Panc1 (cell line): ENCODE measurements at regions not wholly inside any gene's neighbourhood (a gene's known extent, or its start where the extent isn't known, plus 50 kb on each side); places are given as distances from the start of the nearest gene placed in this dataset.

ENCODE experiments used
- ATAC-seq: fragments of 200-7000 bp; cut with Tn5 transposase; 2 replicates; pipeline ENCODE4 v1.9.1; 2020; ENCODE audit warnings: mild to moderate bottlenecking, moderate library complexity
- BruUV-seq: library from RNA; stranded (reverse); fragments of 400-500 nt; replicated peaks from 2 replicates; lab custom pipeline; 2021; lab: Mats Ljungman, UMichigan
- CTCF ChIA-PET: fragments of 300-600 bp; sonication (Branson Sonifier 250); formaldehyde crosslinking; loops from one replicate; lab custom pipeline; 2022; ENCODE audit warnings: antibody characterized with exemption; lab: Charles Lee
- POLR2A ChIA-PET: fragments of 300-600 bp; sonication (Branson Sonifier 250); formaldehyde crosslinking; loops from one replicate; lab custom pipeline; 2022; ENCODE audit warnings: antibody characterized with exemption; lab: Charles Lee
- DNase-seq: peaks from one replicate; pipeline ENCODE4 v3.0.0-alpha.2; 2010; ENCODE audit warnings: low read depth, low spot score
- H3K27ac ChIP-seq: 2 replicates; pipeline ENCODE4 v1.5.1; 2011; ENCODE audit warnings: mild to moderate bottlenecking, low read length, inconsistent platforms
- H3K27me3 ChIP-seq: fragments of 200-500 bp; sonication (Bioruptor generic); 2 replicates; pipeline ENCODE4 v1.6.0; 2014; ENCODE audit warnings: low read length, inconsistent platforms; ENCODE audit not compliant: control insufficient read depth, insufficient read depth
- H3K36me3 ChIP-seq: fragments of 200-500 bp; sonication (Bioruptor generic); 2 replicates; pipeline ENCODE4 v1.5.1; 2014; ENCODE audit warnings: inconsistent platforms, mild to moderate bottlenecking, low read length, moderate library complexity; ENCODE audit not compliant: control insufficient read depth, insufficient read depth
- H3K4me1 ChIP-seq: 2 replicates; pipeline ENCODE4 v1.5.1; 2011; ENCODE audit warnings: inconsistent platforms, mild to moderate bottlenecking, low read length, moderate library complexity; ENCODE audit not compliant: control insufficient read depth, insufficient read depth
- H3K4me3 ChIP-seq, 2 experiments: 2 replicates each; pipeline ENCODE4 v1.5.1; 2011 to 2012; ENCODE audit warnings: low read depth in 2 of 2, low read length in 2 of 2, mild to moderate bottlenecking in 2 of 2, inconsistent platforms in 1 of 2, moderate library complexity in 1 of 2
- H3K9me3 ChIP-seq: fragments of 200-500 bp; sonication (Bioruptor generic); 2 replicates; pipeline ENCODE4 v1.5.1; 2014; ENCODE audit warnings: low read depth, mild to moderate bottlenecking, inconsistent platforms, low read length, moderate library complexity; ENCODE audit not compliant: control insufficient read depth, insufficient read depth
- POLR2AphosphoS5 ChIP-seq: IDR thresholded peaks from 2 replicates; pipeline ENCODE4 v1.6.1; 2012; ENCODE audit warnings: mild to moderate bottlenecking, low read depth, low read length, moderate library complexity
- SIN3A ChIP-seq: IDR thresholded peaks from 2 replicates; pipeline ENCODE4 v1.6.1; 2012; ENCODE audit warnings: low read depth, mild to moderate bottlenecking, low read length, moderate library complexity, borderline replicate concordance; ENCODE audit not compliant: insufficient read depth
- TCF7L2 ChIP-seq: IDR thresholded peaks from 2 replicates; pipeline ENCODE4 v1.6.1; 2011; ENCODE audit warnings: mild to moderate bottlenecking, low read depth, low read length, inconsistent platforms
- in situ Hi-C: cut with HindIII; loops from 2 replicates; pipeline ENCODE4 v1.10.0; 2016; ENCODE audit warnings: low sequenced_read_pairs, low pct_unique_long_range_greater_than_20kb
- intact Hi-C: fragments of 100-400 bp; cut with micrococcal nuclease; formaldehyde crosslinking; loops from one replicate; pipeline ENCODE4 v1.10.0; 2022; ENCODE audit not compliant: unreplicated experiment
- TF ChIP-seq, protein P1 (sequence below): fragments of 450-650 bp; IDR thresholded peaks from 2 replicates; pipeline ENCODE4 v1.5.1; 2017; ENCODE audit warnings: mild to moderate bottlenecking
- TF ChIP-seq, protein P2 (sequence below), 2 experiments: IDR thresholded peaks; 2 replicates each; pipeline ENCODE4 v1.6.1; 2011 to 2012; ENCODE audit warnings: low read depth in 2 of 2, control low read depth in 1 of 2, low read length in 1 of 2, mild to moderate bottlenecking in 1 of 2, moderate library complexity in 1 of 2; ENCODE audit not compliant: insufficient read depth in 1 of 2

DNA sequence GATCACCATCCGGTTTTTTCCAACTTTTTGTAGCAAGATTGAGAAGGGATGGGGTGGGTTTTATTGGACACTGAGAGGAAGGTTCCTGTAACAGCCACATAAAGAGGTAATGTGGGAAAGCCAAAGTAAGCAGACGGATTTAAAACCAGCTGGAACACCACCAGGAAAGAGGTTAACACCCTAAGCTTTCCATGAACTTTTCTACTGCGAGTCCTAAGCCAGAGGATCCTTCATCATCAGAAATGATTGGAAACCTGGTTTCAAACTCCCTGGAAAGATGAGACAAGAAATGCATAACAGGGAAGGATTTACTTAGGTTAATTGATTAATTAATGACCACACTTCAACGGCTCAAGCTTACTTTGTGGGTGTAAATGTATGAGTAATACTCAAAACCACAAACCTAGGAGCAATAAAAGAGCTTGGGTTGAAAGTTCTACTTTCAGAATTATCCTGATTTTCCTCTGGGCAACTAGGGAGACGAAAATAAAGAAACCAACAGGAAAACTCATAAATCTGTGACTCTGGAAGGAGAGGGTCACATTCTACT, 91.5 kb downstream of the COX18 start:
- no peak for DNase-seq
- ATAC-seq = no peak
- TF ChIP-seq SIN3A (no peak), TCF7L2 (no peak), POLR2AphosphoS5 (no peak)
- TF ChIP-seq, protein P1, sequence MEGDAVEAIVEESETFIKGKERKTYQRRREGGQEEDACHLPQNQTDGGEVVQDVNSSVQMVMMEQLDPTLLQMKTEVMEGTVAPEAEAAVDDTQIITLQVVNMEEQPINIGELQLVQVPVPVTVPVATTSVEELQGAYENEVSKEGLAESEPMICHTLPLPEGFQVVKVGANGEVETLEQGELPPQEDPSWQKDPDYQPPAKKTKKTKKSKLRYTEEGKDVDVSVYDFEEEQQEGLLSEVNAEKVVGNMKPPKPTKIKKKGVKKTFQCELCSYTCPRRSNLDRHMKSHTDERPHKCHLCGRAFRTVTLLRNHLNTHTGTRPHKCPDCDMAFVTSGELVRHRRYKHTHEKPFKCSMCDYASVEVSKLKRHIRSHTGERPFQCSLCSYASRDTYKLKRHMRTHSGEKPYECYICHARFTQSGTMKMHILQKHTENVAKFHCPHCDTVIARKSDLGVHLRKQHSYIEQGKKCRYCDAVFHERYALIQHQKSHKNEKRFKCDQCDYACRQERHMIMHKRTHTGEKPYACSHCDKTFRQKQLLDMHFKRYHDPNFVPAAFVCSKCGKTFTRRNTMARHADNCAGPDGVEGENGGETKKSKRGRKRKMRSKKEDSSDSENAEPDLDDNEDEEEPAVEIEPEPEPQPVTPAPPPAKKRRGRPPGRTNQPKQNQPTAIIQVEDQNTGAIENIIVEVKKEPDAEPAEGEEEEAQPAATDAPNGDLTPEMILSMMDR = no peak
- TF ChIP-seq, protein P2, sequence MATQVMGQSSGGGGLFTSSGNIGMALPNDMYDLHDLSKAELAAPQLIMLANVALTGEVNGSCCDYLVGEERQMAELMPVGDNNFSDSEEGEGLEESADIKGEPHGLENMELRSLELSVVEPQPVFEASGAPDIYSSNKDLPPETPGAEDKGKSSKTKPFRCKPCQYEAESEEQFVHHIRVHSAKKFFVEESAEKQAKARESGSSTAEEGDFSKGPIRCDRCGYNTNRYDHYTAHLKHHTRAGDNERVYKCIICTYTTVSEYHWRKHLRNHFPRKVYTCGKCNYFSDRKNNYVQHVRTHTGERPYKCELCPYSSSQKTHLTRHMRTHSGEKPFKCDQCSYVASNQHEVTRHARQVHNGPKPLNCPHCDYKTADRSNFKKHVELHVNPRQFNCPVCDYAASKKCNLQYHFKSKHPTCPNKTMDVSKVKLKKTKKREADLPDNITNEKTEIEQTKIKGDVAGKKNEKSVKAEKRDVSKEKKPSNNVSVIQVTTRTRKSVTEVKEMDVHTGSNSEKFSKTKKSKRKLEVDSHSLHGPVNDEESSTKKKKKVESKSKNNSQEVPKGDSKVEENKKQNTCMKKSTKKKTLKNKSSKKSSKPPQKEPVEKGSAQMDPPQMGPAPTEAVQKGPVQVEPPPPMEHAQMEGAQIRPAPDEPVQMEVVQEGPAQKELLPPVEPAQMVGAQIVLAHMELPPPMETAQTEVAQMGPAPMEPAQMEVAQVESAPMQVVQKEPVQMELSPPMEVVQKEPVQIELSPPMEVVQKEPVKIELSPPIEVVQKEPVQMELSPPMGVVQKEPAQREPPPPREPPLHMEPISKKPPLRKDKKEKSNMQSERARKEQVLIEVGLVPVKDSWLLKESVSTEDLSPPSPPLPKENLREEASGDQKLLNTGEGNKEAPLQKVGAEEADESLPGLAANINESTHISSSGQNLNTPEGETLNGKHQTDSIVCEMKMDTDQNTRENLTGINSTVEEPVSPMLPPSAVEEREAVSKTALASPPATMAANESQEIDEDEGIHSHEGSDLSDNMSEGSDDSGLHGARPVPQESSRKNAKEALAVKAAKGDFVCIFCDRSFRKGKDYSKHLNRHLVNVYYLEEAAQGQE (IDR thresholded peaks at IDR 0.05; ENCODE audit: insufficient read depth in 1 of 2, low read depth in 2 of 2, low read length in 1 of 2) = no peak
- H3K4me1 ChIP-seq = no peaks in the 10 kb centered on the region
- no peak overlapping the region for H3K4me3 ChIP-seq
- CTCF ChIA-PET = no interaction called here
- intact Hi-C loops = no loop called here
- in situ Hi-C loops = no loop called here
- H3K27ac ChIP-seq = no peak overlapping the region
- no TSS peak for BruUV-seq
- H3K9me3 ChIP-seq = no peaks in the 10 kb centered on the region
- no peaks in the 10 kb centered on the region for H3K27me3 ChIP-seq
- no peaks in the 10 kb centered on the region for H3K36me3 ChIP-seq
- POLR2A ChIA-PET = no interaction called here

GRCh38 chr4:72975488-72975784, 94.1 kb downstream of the COX18 start:
- H3K27me3 ChIP-seq = no peaks in the 10 kb centered on the region
- intact Hi-C loops = no loop called here
- H3K27ac ChIP-seq = no peak overlapping the region
- in situ Hi-C loops = no loop called here
- no peak for ATAC-seq
- ChIA-PET POLR2A (no interaction called here), CTCF (interaction anchor here (0.7 kb wide), 2 partner anchors 63 to 161 kb away, joined by 4 to 5 read pairs; no protein-coding TSS in a partner anchor)
- TF ChIP-seq SIN3A (no peak), TCF7L2 (no peak), POLR2AphosphoS5 (no peak)
- TF ChIP-seq, protein P1 = no peak
- no peaks in the 10 kb centered on the region for H3K4me1 ChIP-seq
- no peaks in the 10 kb centered on the region for H3K36me3 ChIP-seq
- no peak for DNase-seq
- no TSS peak for BruUV-seq
- no peaks in the 10 kb centered on the region for H3K9me3 ChIP-seq
- no peak overlapping the region for H3K4me3 ChIP-seq
